Activated effector memory CD4-positive, alpha-beta T cell treated with anti-CD3 and anti-CD28 coated beads, Interleukin-2, amount 50 U/mL, for 16 hours (primary cell): ENCODE measurements at regions not wholly inside any gene's neighbourhood (a gene's known extent, or its start where the extent isn't known, plus 50 kb on each side); places are given as distances from the start of the nearest gene placed in this dataset.
A peak's percentile ranks its signal among the peaks of the same experiment; 100 is the strongest.
"Not testable (repeated sequence)": the region's sequence is repeated elsewhere in the genome, so short reads cannot be mapped to it uniquely, and the experiment has no call there.

Source experiments
- DNase-seq: peaks from one replicate; pipeline ENCODE4 v3.0.0-alpha.2; 2020

DNA sequence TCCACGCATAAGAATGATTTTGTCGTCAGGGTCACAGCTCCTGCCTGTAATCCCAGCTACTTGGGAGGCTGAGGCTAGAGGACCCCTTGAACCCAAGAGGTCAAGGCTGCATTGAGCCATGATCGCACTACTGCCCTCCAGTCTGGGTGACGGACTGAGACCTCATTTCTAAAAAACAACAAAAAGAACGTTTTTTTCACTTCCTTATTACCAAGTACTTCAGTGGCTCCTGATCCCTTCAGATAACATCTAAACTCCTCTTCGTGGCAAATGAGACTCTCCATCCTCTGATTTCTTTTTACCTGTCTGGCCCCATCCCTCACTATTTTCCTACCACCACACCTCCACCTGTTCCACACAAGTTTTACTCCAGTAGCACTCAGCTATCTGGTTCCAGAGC lies 105.4 kb upstream of the TLK1 start:
- no peak for DNase-seq

DNA sequence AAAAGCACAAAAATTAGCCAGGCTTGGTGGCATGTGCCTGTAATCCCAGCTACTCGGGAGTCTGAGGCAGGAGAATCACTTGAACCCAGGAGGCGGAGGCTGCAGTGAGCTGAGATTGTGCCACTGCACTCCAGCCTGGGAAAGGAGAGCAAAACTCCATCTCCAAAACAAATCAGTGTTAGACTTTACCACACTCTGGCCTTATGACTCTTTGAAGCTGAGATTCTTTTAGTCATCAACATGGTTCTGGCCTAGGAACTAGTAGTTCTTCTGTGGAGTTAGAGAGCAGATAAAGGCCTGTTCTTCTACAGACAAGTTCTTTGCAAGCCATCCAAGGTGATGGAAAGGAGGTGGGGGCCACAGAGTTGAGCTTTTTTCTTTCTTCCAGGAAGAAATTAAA lies 100.8 kb upstream of the TLK1 start:
- not testable (repeated sequence) for DNase-seq

GRCh38 chr2:171260471-171261424 lies 100.1 kb upstream of the TLK1 start:
- peak; percentile 66 for DNase-seq

GRCh38 chr2:171254666-171255065 lies 94.0 kb upstream of the TLK1 start:
- DNase-seq, result no peak

- DNase-seq, result no peak
These were observed 93.4 kb upstream of the TLK1 start for GRCh38 chr2:171253900-171254650.

- no peak for DNase-seq
These were observed 92.6 kb upstream of the TLK1 start for GRCh38 chr2:171253279-171253678.

DNA sequence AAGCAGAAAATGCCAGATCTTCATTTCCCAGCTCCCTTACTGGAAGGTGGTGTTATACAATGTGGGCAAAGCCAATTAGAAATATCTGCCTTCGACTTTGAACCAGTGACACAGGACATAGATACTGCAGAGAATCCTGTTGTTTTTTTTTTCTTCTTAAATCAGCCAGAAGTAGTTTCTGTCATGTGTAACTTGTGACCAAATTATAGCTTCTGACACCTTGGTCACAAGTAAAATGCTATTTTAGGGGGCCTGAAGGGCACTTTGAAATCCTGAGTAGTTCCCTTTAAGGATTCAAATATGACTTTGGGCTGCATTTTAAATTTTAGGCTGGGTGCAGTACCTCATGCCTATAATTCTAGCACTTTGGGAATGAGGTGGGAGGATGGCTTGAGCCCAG lies 89.0 kb upstream of the TLK1 start:
- no peak for DNase-seq

DNA sequence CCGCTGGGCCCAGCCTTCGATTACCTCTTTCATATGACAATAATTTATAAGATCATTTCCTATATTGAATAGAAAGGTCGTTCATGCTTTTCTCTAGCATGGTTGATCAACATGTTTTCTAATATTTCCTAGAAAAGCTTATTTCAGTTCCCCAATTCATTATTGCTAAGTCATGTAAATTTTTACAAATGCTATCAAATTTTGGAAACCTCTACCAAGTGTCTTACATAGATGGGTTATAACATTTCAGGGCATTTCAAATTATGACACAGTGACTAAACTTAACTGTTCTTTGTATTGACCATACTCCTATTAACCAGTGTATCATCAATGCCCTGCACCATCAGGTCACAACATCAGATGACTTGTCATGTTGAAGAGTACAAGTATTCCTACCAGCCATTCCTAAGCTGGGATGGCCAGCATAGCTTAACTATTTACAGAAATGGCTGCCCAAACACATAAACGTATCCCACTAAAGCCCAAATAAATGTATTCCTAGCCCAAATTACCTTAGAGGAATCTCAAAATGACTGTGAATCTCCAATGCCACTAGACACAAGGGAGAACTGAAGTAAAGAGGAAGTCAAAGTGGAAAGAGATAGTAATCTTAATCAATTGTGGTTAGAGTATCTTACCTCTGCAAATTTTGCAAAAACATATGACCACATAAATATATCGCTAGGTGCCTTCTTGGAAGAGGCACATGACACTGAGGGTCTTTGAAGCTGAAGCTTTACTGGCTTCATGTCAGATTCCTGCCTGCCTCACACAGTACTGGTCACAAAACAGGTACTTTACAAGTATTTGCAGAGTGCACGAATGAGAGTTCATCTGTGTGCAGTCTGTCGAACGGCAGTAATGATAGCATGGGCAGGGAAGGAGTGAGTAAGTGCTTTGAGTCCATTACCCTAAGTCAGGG lies 87.3 kb upstream of the TLK1 start:
- DNase-seq, result peak; percentile 64

DNA sequence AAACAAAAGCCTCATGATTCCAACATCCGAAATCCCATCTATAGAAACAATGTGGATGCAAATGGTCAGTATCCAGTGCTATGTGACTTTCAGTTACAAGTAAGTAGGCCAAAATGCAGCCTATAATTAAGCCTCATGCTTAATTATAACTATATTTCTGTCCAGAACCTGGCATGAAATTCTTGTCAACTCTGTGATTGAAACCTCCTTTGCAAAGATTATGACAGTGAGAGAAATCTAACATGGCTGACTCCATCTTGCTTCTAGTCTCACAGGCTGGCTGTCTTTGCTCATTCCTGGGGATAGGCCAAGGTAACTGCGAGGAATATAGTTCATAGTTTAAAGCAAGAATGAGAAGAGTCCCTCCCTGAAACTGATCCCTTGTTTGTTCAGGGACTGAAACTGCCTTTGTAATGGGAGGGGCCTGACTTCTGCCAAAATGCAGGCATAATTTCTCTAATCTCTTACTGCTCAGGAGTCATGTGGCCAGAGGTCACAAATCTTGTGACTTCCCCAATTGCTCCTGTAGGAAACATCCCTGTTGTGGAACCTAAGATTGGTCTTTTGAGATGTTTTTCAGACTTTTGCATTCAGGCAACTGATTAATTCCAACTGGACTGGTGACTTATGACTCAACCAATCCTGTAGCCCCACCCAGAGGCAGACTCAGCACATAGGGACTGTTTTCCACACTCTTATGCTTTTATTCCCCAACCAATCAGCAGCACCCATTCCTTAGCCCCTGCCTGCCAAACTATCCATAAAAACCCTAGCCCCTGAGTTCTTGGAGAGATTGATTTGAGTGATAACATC lies 84.5 kb upstream of the TLK1 start:
- DNase-seq, result no peak

- no peak for DNase-seq
These were observed 83.8 kb upstream of the TLK1 start for GRCh38 chr2:171244466-171244969.

DNA sequence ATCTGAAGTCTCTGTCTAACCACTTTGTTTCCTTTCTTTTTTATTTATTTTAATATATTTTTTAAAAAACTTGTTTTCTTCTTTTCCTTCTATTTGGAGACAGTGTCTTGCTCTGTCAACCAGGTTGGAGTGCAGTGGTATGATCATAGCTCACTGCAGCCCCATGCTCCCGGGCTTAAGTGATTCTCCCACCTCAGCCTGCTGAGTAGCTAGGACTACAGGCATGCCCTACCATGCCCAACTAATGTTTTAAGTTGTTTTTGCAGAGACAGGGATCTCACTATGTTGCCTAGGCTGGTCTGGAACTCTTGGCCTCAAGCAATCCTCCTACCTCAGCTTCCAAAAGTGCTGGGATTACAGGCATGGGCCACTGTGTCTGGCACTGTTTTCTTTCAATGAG lies 81.1 kb upstream of the TLK1 start:
- DNase-seq, result no peak

DNA sequence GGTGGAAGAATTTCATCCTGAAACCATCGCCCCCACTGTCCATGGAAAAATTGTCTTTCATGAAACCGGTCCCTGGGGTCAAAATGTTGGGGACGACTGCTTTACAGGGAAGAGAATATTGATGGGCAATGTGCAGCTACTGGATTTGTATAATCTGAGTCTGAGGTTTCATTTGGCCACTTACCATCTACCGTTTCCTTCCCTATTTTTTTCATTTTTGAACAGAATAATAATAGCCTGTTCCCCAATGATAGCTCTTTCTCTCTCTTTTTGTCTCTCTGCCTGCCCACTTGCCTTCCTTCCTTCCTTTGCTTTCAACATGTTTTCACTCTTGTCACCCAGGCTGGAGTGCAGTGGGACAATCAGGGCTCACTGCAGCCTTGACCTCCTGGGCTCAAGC lies 78.3 kb upstream of the TLK1 start:
- no peak for DNase-seq

DNA sequence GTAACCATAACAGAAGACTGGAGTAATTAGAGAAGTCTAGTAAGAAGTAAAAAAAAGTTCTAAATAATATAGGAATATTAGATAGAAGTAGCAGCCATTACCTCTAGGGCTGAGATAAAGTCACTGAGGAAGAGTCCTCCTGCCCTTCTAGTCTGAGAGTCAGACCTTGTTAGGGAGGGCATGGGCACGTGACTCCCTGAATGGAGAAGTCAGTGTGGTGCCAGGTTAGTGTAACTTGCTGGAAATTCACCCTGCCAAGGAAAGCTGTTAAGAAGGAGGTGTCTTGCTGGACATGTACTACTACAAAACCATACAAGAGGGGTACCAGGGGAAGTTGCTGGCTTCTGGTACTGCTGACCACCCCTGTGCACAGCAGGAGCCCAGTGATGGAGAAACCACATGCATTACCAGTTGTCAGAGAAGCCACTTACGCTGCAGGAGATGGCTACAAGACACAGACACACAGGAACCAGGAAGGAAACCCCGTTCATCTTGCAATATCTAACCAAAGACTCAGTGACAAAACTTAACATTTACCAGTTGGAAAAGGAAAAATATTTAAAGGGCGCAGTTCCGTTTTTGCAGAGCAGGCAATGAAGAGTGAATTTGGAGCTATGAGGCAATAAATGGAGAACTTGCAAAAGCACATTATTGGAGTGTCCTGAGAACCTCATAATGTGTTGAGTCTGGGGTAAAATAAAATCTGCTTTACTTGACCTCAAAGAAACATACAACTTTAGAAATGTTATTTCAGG lies 77.2 kb upstream of the TLK1 start:
- DNase-seq, result no peak

DNA sequence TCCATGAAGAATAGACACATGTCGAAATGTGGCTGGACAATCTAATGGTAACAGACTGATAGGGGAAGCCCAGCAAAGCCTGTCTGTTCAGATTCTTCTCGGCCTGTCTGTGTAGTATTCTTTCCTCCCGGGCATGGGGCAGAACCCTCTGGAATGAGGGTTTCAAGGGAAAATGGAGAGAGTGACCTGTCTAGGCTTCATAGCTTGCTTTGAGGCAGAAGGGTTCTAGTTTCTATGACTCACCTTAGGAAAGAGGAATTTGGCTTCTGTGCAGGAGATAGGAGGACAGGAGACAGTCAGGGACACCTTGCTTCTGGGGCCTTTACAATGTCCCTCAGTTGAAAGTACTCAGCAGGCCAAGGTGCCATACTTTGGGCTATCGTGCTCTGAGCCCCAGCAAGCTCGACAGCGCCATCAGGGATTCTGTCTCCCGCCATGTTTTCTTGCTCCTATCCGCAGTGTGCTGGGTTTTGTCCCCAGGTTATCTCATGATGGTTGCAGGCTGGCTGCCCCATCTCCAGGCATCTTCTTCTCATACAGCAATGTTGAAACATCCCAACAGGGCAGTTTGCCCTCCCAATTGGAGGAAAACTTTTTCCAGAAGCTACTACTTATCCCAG lies 74.7 kb upstream of the TLK1 start:
- no peak for DNase-seq

DNA sequence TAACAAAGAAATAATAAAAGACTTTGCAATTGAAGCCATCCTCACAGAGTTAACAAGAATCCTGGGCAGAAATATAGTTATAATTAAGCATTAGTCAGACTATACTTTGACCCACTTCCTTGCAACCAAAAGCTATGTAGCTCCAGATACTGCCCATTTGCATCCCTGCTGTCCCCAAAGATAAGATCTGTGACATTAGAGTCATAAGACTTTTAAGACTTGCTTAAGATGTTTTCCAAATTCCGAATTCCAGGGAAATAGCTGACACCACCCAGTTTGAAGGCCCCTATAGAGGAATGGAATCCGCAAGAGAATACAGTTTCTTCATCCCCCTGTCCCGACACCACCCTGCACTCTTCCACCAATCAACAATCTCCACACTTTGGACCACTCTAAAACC lies 69.5 kb upstream of the TLK1 start:
- no peak for DNase-seq

- no peak for DNase-seq
These were observed 68.1 kb upstream of the TLK1 start for GRCh38 chr2:171228826-171229225.

GRCh38 chr2:171227066-171227782 lies 66.5 kb upstream of the TLK1 start:
- DNase-seq, result no peak

GRCh38 chr2:171226461-171226860 lies 65.8 kb upstream of the TLK1 start:
- no peak for DNase-seq

DNA sequence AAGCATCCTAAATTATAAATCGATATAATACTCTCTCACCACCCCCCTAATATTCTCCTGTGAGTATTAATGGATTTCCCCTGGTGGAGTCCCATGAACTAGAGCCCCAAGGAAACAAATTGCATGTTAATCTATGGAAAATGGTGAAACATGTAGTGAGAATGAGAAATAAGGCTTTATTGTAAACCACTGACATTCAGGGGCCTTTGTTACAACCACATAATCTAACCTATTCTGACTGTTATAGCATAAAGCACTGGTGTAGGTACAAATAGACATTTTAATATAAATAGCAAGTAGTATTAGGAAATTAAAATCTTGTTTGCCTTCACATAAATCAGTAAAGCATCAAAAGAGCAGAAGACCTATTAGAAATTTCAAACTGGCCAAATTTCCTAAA lies 65.3 kb upstream of the TLK1 start:
- no peak for DNase-seq
